ENCODE measurements at regions not wholly inside any gene's neighbourhood (a gene's known extent, or its start where the extent isn't known, plus 50 kb on each side); places are given as distances from the start of the nearest gene placed in this dataset.

- 0 out of 2 replicates have a peak, but pooled peaks cover 2% of the 10 kb centered on the region for H3K27me3 ChIP-seq (ENCODE audit: insufficient read depth, low read length)
- no peaks in the 10 kb centered on the region for H3K79me2 ChIP-seq (ENCODE audit: insufficient read depth, low read length)
- intact Hi-C loops (cut with micrococcal nuclease): no loop called here
- no peaks in the 10 kb centered on the region for H4K20me1 ChIP-seq (ENCODE audit: insufficient read depth)
- no peaks in the 10 kb centered on the region for H3K36me3 ChIP-seq (ENCODE audit: control insufficient read depth in 1 of 2, insufficient read depth in 2 of 2, low read length in 2 of 2)
- H3K4me3 ChIP-seq (replicated peaks in 1 of 2; ENCODE audit: low read depth in 1 of 2, low read length in 2 of 2): no peak overlapping the region
- ChIA-PET POLR2A (no interaction called here), CTCF (no interaction called here), RAD21 (ENCODE audit: low non-redundant PET in 1 of 2, low total read pairs in 2 of 2, uncharacterized antibody in 2 of 2, unreplicated experiment in 2 of 2) (no interaction called here)
- no peak overlapping the region for H2AFZ ChIP-seq (ENCODE audit: low read depth, low read length, poor library complexity, severe bottlenecking)
- no peak for DNase-seq (ENCODE audit: low read depth, low spot score)
- no TSS peak for BruUV-seq (replicated peaks)
- no peak for TF ChIP-seq EGR1 (IDR thresholded peaks at IDR 0.05; ENCODE audit: low read depth)
- TF ChIP-seq ZBTB33 (IDR thresholded peaks at IDR 0.05; ENCODE audit: extremely low read depth, insufficient replicate concordance, low read length): no peak
- no peak for TF ChIP-seq POLR2A (IDR thresholded peaks at IDR 0.05; ENCODE audit: borderline replicate concordance, extremely low read depth, insufficient read depth, insufficient read length)
- TF ChIP-seq YY1 (IDR thresholded peaks at IDR 0.05; ENCODE audit: extremely low read depth, insufficient replicate concordance, low read depth, low read length): no peak
- TF ChIP-seq ZNF274 (IDR thresholded peaks at IDR 0.05; ENCODE audit: low read depth, low read length): no peak
- TF ChIP-seq EZH2phosphoT487 (IDR thresholded peaks at IDR 0.05; ENCODE audit: borderline replicate concordance): no peak
- TF ChIP-seq ATF3 (IDR thresholded peaks at IDR 0.05): no peak
- TF ChIP-seq POLR2AphosphoS5 (IDR thresholded peaks at IDR 0.05; ENCODE audit: low read depth, low read length): no peak
- no peak for TF ChIP-seq CEBPB (IDR thresholded peaks at IDR 0.05; ENCODE audit: low read depth)
- no peak for TF ChIP-seq REST (IDR thresholded peaks at IDR 0.05; ENCODE audit: low read depth)
- TF ChIP-seq CTCF (IDR thresholded peaks at IDR 0.05 in 2 of 3, conservative IDR thresholded peaks at IDR 0.05 in 1 of 3; ENCODE audit: borderline replicate concordance in 1 of 3, insufficient read depth in 1 of 3, low read depth in 2 of 3, low read length in 2 of 3): no peak
- TF ChIP-seq FOSL1 (IDR thresholded peaks at IDR 0.05; ENCODE audit: low read depth): no peak
- H3K4me1 ChIP-seq (ENCODE audit: control insufficient read depth in 1 of 2, insufficient read depth in 2 of 2, low read length in 2 of 2): no peaks in the 10 kb centered on the region
- H3K9me2 ChIP-seq (ENCODE audit: insufficient read depth): no peaks in the 10 kb centered on the region
- no peak for ATAC-seq
- H3K9me3 ChIP-seq (ENCODE audit: control insufficient read depth in 1 of 2, insufficient read depth in 1 of 2, low read depth in 1 of 2, low read length in 2 of 2): no peaks in the 10 kb centered on the region
- no peak overlapping the region for H3K27ac ChIP-seq (ENCODE audit: low read depth, low read length)
- no peak overlapping the region for H3K9ac ChIP-seq (ENCODE audit: low read length)
- H3K4me2 ChIP-seq (ENCODE audit: low read length): no peak overlapping the region
Observed at GRCh38 chr5:17088051-17088450, 129.4 kb upstream of the BASP1 start.
